ENCODE measurements at regions not wholly inside any gene's neighbourhood (a gene's known extent, or its start where the extent isn't known, plus 50 kb on each side); places are given as distances from the start of the nearest gene placed in this dataset.

GRCh38 chr2:220891405-220891804 is 680.7 kb downstream of the EPHA4 start:
- TF ChIP-seq CTCF (IDR thresholded peaks at IDR 0.05) (no peak), POLR2A (IDR thresholded peaks at IDR 0.05) (no peak)

Data from thyroid gland (tissue), 4 donors.